ENCODE measurements at regions not wholly inside any gene's neighbourhood (a gene's known extent, or its start where the extent isn't known, plus 50 kb on each side); places are given as distances from the start of the nearest gene placed in this dataset.

GRCh38 chr4:31662951-31663350 is 942.8 kb downstream of the PCDH7 start:
- intact Hi-C loops (cut with DNase I), result no loop called here
- H3K27ac ChIP-seq (replicated peaks in 1 of 4), result no peak overlapping the region
- 87% methylated on average over 2 of the region's 2 CpGs for WGBS
- H3K4me3 ChIP-seq, result no peak overlapping the region
- TF ChIP-seq POLR2A (IDR thresholded peaks at IDR 0.05; ENCODE audit: low read depth) (no peak), POLR2AphosphoS5 (IDR thresholded peaks at IDR 0.05) (no peak), EP300 (IDR thresholded peaks at IDR 0.05) (no peak), CTCF (IDR thresholded peaks at IDR 0.05) (no peak)
- no peaks in the 10 kb centered on the region for H3K36me3 ChIP-seq
- H3K9me3 ChIP-seq, result no peaks in the 10 kb centered on the region
- H3K4me1 ChIP-seq, result no peaks in the 10 kb centered on the region
- no peak for DNase-seq (ENCODE audit: extremely low spot score)
- H3K27me3 ChIP-seq, result no peaks in the 10 kb centered on the region

- WGBS, result 71% methylated on average over 2 of the region's 2 CpGs
- Histone ChIP-seq H3K4me1 (no peaks in the 10 kb centered on the region), H3K9me3 (no peaks in the 10 kb centered on the region), H3K4me3 (no peak overlapping the region), H3K27ac (replicated peaks in 1 of 4) (no peak overlapping the region), H3K36me3 (no peaks in the 10 kb centered on the region), H3K27me3 (no peaks in the 10 kb centered on the region)
- TF ChIP-seq CTCF (IDR thresholded peaks at IDR 0.05) (no peak), POLR2A (IDR thresholded peaks at IDR 0.05; ENCODE audit: low read depth) (no peak), EP300 (IDR thresholded peaks at IDR 0.05) (no peak), POLR2AphosphoS5 (IDR thresholded peaks at IDR 0.05) (no peak)
- intact Hi-C loops (cut with DNase I), result no loop called here
- no peak for DNase-seq (ENCODE audit: extremely low spot score)
Observed at GRCh38 chr4:31667686-31668085, 947.5 kb downstream of the PCDH7 start.

GRCh38 chr4:31674313-31674947 is 954.3 kb downstream of the PCDH7 start:
- 86% methylated on average over 1 of the region's 1 CpG for WGBS
- Histone ChIP-seq H3K36me3 (no peaks in the 10 kb centered on the region), H3K27ac (replicated peaks in 1 of 4) (no peak overlapping the region), H3K9me3 (no peaks in the 10 kb centered on the region), H3K4me3 (no peak overlapping the region), H3K4me1 (no peaks in the 10 kb centered on the region), H3K27me3 (no peaks in the 10 kb centered on the region)
- intact Hi-C loops (cut with DNase I), result no loop called here
- no peak for TF ChIP-seq POLR2AphosphoS5 (IDR thresholded peaks at IDR 0.05)
- TF ChIP-seq CTCF (IDR thresholded peaks at IDR 0.05), result peak; percentile 5 to 44 (median 23)
- DNase-seq (ENCODE audit: extremely low spot score), result no peak

- H3K4me3 ChIP-seq, result no peak overlapping the region
- H3K27ac ChIP-seq (replicated peaks in 1 of 4), result no peak overlapping the region
- 86% methylated on average over 1 of the region's 1 CpG for WGBS
- DNase-seq (ENCODE audit: extremely low spot score), result no peak
- H3K27me3 ChIP-seq, result no peaks in the 10 kb centered on the region
- H3K9me3 ChIP-seq, result no peaks in the 10 kb centered on the region
- H3K4me1 ChIP-seq, result no peaks in the 10 kb centered on the region
- intact Hi-C loops (cut with DNase I), result no loop called here
- H3K36me3 ChIP-seq, result no peaks in the 10 kb centered on the region
- TF ChIP-seq POLR2A (IDR thresholded peaks at IDR 0.05; ENCODE audit: low read depth) (no peak), CTCF (IDR thresholded peaks at IDR 0.05) (no peak), POLR2AphosphoS5 (IDR thresholded peaks at IDR 0.05) (no peak), EP300 (IDR thresholded peaks at IDR 0.05) (no peak)
Observed at GRCh38 chr4:31678356-31678755, 958.2 kb downstream of the PCDH7 start.

- TF ChIP-seq POLR2AphosphoS5 (IDR thresholded peaks at IDR 0.05) (no peak), POLR2A (IDR thresholded peaks at IDR 0.05; ENCODE audit: low read depth) (no peak), EP300 (IDR thresholded peaks at IDR 0.05) (no peak)
- no peaks in the 10 kb centered on the region for H3K4me1 ChIP-seq
- H3K36me3 ChIP-seq, result no peaks in the 10 kb centered on the region
- no peak for DNase-seq (ENCODE audit: extremely low spot score)
- no peaks in the 10 kb centered on the region for H3K9me3 ChIP-seq
- no peaks in the 10 kb centered on the region for H3K27me3 ChIP-seq
- 68% methylated on average over 3 of the region's 3 CpGs for WGBS
- H3K27ac ChIP-seq (replicated peaks in 1 of 4), result no peak overlapping the region
- intact Hi-C loops (cut with DNase I), result no loop called here
- H3K4me3 ChIP-seq, result no peak overlapping the region
Observed at GRCh38 chr4:31682796-31683195, 962.6 kb downstream of the PCDH7 start.
